GM12873 (cell line): ENCODE measurements at regions not wholly inside any gene's neighbourhood (a gene's known extent, or its start where the extent isn't known, plus 50 kb on each side); places are given as distances from the start of the nearest gene placed in this dataset.
A peak's percentile ranks its signal among the peaks of the same experiment; 100 is the strongest.

Experiments used
- CTCF ChIP-seq: IDR thresholded peaks from 2 replicates; pipeline ENCODE4 v1.5.1; 2012; ENCODE audit warnings: low read depth, mild to moderate bottlenecking, moderate library complexity, low read length, control low read depth; ENCODE audit not compliant: insufficient read depth; ENCODE audit errors: missing control alignments

GRCh38 chr10:69692891-69693290 lies 62.8 kb downstream of the FAM241B start:
- TF ChIP-seq CTCF: no peak

GRCh38 chr10:69693886-69694285 lies 63.8 kb downstream of the FAM241B start:
- no peak for TF ChIP-seq CTCF

- TF ChIP-seq CTCF: peak; percentile 62
These were observed 66.2 kb downstream of the FAM241B start for GRCh38 chr10:69696073-69696731.

GRCh38 chr10:69697006-69697405 lies 67.0 kb downstream of the FAM241B start:
- TF ChIP-seq CTCF: no peak

- no peak for TF ChIP-seq CTCF
These were observed 73.2 kb downstream of the FAM241B start for GRCh38 chr10:69703256-69703655.

GRCh38 chr10:69703766-69704630 lies 74.0 kb downstream of the FAM241B start:
- no peak for TF ChIP-seq CTCF

- TF ChIP-seq CTCF: no peak
These were observed 79.4 kb downstream of the FAM241B start for GRCh38 chr10:69709366-69709941.
